ENCODE measurements at regions not wholly inside any gene's neighbourhood (a gene's known extent, or its start where the extent isn't known, plus 50 kb on each side); places are given as distances from the start of the nearest gene placed in this dataset.

DNA sequence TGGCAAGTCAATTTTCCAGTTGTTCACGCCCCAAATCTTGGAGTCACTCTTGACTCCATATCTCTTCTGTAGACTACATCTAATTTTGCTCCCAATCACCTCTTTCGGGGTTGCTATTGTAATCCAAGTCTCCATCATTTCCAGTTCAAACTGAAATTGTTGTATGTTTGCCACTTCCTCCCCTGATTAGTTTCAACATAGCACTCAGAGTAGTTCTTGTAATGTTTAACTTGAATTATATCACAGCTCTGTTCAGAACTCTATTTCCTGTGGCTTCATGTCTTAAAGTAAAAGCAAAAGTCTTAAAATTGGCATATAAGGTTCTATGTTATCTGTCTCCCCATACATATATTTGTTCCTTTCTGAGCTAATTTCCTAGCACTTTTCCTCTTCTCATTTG, 348.5 kb upstream of the RIOK2 start:
- CTCF ChIA-PET: interaction anchor here (0.9 to 1.9 kb wide), 3 partner anchors 14 to 301 kb away, joined by 3 to 4 read pairs (median 4); no protein-coding TSS in a partner anchor

GRCh38 chr5:97534166-97534565, 351.1 kb upstream of the RIOK2 start:
- H3K27me3 ChIP-seq (replicated peaks in 2 of 5; ENCODE audit: control insufficient read depth in 4 of 5, insufficient read depth in 5 of 5, low read length in 4 of 5): no peaks in the 10 kb centered on the region
- no peak overlapping the region for H3K4me3 ChIP-seq (ENCODE audit: control insufficient read depth in 1 of 7, extremely low read depth in 1 of 7, insufficient read depth in 4 of 7, low read depth in 2 of 7, low read length in 6 of 7)
- no peaks in the 10 kb centered on the region for H3K9me3 ChIP-seq (ENCODE audit: control extremely low read depth in 1 of 5, control insufficient read depth in 4 of 5, insufficient read depth in 2 of 5, low read depth in 1 of 5, low read length in 4 of 5)
- peaks cover 0 to 13% (median 9%) of the 10 kb centered on the region in 4 experiments for H3K4me1 ChIP-seq (ENCODE audit: control extremely low read depth in 1 of 4, control insufficient read depth in 4 of 4, insufficient read depth in 4 of 4, low read length in 3 of 4)
- no peak overlapping the region for H3K27ac ChIP-seq (ENCODE audit: insufficient read depth in 1 of 2, low read depth in 1 of 2, low read length in 2 of 2, poor library complexity in 1 of 2, severe bottlenecking in 2 of 2)
- no peaks in the 10 kb centered on the region for H3K36me3 ChIP-seq (ENCODE audit: control insufficient read depth in 4 of 4, insufficient read depth in 4 of 4, low read length in 3 of 4)
- POLR2A ChIA-PET: no interaction called here
- peak; percentile 76 to 91 (median 87) for DNase-seq
- CTCF ChIA-PET: interaction anchor here (0.6 to 2.4 kb wide), 12 partner anchors 11 to 1247 kb away, joined by 3 to 9 read pairs (median 4); no protein-coding TSS in a partner anchor

More for the DNA sequence above, 348.5 kb upstream of the RIOK2 start:
- POLR2A ChIA-PET: no interaction called here
- no peaks in the 10 kb centered on the region for H3K36me3 ChIP-seq (ENCODE audit: control insufficient read depth in 4 of 4, insufficient read depth in 4 of 4, low read length in 3 of 4)
- no peak for DNase-seq
- WGBS (ENCODE audit: insufficient coverage): 86% methylated on average over 1 of the region's 2 CpGs
- H3K27ac ChIP-seq (ENCODE audit: insufficient read depth in 1 of 2, low read depth in 1 of 2, low read length in 2 of 2, poor library complexity in 1 of 2, severe bottlenecking in 2 of 2): no peak overlapping the region
- H3K4me1 ChIP-seq (ENCODE audit: control extremely low read depth in 1 of 4, control insufficient read depth in 4 of 4, insufficient read depth in 4 of 4, low read length in 3 of 4): peaks cover 0 to 13% (median 7%) of the 10 kb centered on the region in 4 experiments
- no peaks in the 10 kb centered on the region for H3K27me3 ChIP-seq (replicated peaks in 2 of 5; ENCODE audit: control insufficient read depth in 4 of 5, insufficient read depth in 5 of 5, low read length in 4 of 5)
- H3K4me3 ChIP-seq (ENCODE audit: control insufficient read depth in 1 of 7, extremely low read depth in 1 of 7, insufficient read depth in 4 of 7, low read depth in 2 of 7, low read length in 6 of 7): no peak overlapping the region
- H3K9me3 ChIP-seq (ENCODE audit: control extremely low read depth in 1 of 5, control insufficient read depth in 4 of 5, insufficient read depth in 2 of 5, low read depth in 1 of 5, low read length in 4 of 5): no peaks in the 10 kb centered on the region

GRCh38 chr5:97536683-97537082, 353.6 kb upstream of the RIOK2 start:
- no peaks in the 10 kb centered on the region for H3K27me3 ChIP-seq (replicated peaks in 2 of 5; ENCODE audit: control insufficient read depth in 4 of 5, insufficient read depth in 5 of 5, low read length in 4 of 5)
- no peak overlapping the region for H3K4me3 ChIP-seq (ENCODE audit: control insufficient read depth in 1 of 7, extremely low read depth in 1 of 7, insufficient read depth in 4 of 7, low read depth in 2 of 7, low read length in 6 of 7)
- H3K36me3 ChIP-seq (ENCODE audit: control insufficient read depth in 4 of 4, insufficient read depth in 4 of 4, low read length in 3 of 4): no peaks in the 10 kb centered on the region
- ChIA-PET CTCF (no interaction called here), POLR2A (no interaction called here)
- H3K4me1 ChIP-seq (ENCODE audit: control extremely low read depth in 1 of 4, control insufficient read depth in 4 of 4, insufficient read depth in 4 of 4, low read length in 3 of 4): peaks cover 0 to 8% (median 3%) of the 10 kb centered on the region in 4 experiments
- H3K27ac ChIP-seq (ENCODE audit: insufficient read depth in 1 of 2, low read depth in 1 of 2, low read length in 2 of 2, poor library complexity in 1 of 2, severe bottlenecking in 2 of 2): no peak overlapping the region
- DNase-seq: no peak
- 100% methylated on average over 1 of the region's 1 CpG for WGBS (ENCODE audit: insufficient coverage)
- no peaks in the 10 kb centered on the region for H3K9me3 ChIP-seq (ENCODE audit: control extremely low read depth in 1 of 5, control insufficient read depth in 4 of 5, insufficient read depth in 2 of 5, low read depth in 1 of 5, low read length in 4 of 5)

- POLR2A ChIA-PET: interaction anchor here (0.7 kb wide), 1 partner anchor 120 kb away, joined by 3 read pairs; no protein-coding TSS in a partner anchor
- no peak for DNase-seq
- no peak overlapping the region for H3K4me3 ChIP-seq (ENCODE audit: control insufficient read depth in 1 of 7, extremely low read depth in 1 of 7, insufficient read depth in 4 of 7, low read depth in 2 of 7, low read length in 6 of 7)
Measured at GRCh38 chr5:97538912-97539311, 355.9 kb upstream of the RIOK2 start.

GRCh38 chr5:97541864-97542263, 358.8 kb upstream of the RIOK2 start:
- Histone ChIP-seq H3K9me3 (ENCODE audit: control extremely low read depth in 1 of 5, control insufficient read depth in 4 of 5, insufficient read depth in 2 of 5, low read depth in 1 of 5, low read length in 4 of 5) (peaks cover 0 to under 1% (median 0%) of the 10 kb centered on the region in 5 experiments), H3K36me3 (ENCODE audit: control insufficient read depth in 4 of 4, insufficient read depth in 4 of 4, low read length in 3 of 4) (no peaks in the 10 kb centered on the region), H3K4me1 (ENCODE audit: control extremely low read depth in 1 of 4, control insufficient read depth in 4 of 4, insufficient read depth in 4 of 4, low read length in 3 of 4) (peaks cover 5 to 9% (median 6%) of the 10 kb centered on the region in 4 experiments), H3K27me3 (replicated peaks in 2 of 5; ENCODE audit: control insufficient read depth in 4 of 5, insufficient read depth in 5 of 5, low read length in 4 of 5) (no peaks in the 10 kb centered on the region), H3K4me3 (ENCODE audit: control insufficient read depth in 1 of 7, extremely low read depth in 1 of 7, insufficient read depth in 4 of 7, low read depth in 2 of 7, low read length in 6 of 7) (no peak overlapping the region), H3K27ac (ENCODE audit: insufficient read depth in 1 of 2, low read depth in 1 of 2, low read length in 2 of 2, poor library complexity in 1 of 2, severe bottlenecking in 2 of 2) (no peak overlapping the region)
- ChIA-PET CTCF (no interaction called here), POLR2A (no interaction called here)
- WGBS (ENCODE audit: insufficient coverage): over 99% methylated on average over 18 of the region's 20 CpGs
- no peak for DNase-seq

More at GRCh38 chr5:97538912-97539311, 355.9 kb upstream of the RIOK2 start:
- Histone ChIP-seq H3K36me3 (ENCODE audit: control insufficient read depth in 4 of 4, insufficient read depth in 4 of 4, low read length in 3 of 4) (no peaks in the 10 kb centered on the region), H3K27me3 (replicated peaks in 2 of 5; ENCODE audit: control insufficient read depth in 4 of 5, insufficient read depth in 5 of 5, low read length in 4 of 5) (no peaks in the 10 kb centered on the region), H3K27ac (ENCODE audit: insufficient read depth in 1 of 2, low read depth in 1 of 2, low read length in 2 of 2, poor library complexity in 1 of 2, severe bottlenecking in 2 of 2) (no peak overlapping the region), H3K4me1 (ENCODE audit: control extremely low read depth in 1 of 4, control insufficient read depth in 4 of 4, insufficient read depth in 4 of 4, low read length in 3 of 4) (peaks cover 0 to 5% (median 2%) of the 10 kb centered on the region in 4 experiments), H3K9me3 (ENCODE audit: control extremely low read depth in 1 of 5, control insufficient read depth in 4 of 5, insufficient read depth in 2 of 5, low read depth in 1 of 5, low read length in 4 of 5) (no peaks in the 10 kb centered on the region)
- CTCF ChIA-PET: no interaction called here
- no CpG with 5 or more reads among the region's 2 CpGs for WGBS (ENCODE audit: insufficient coverage)

GRCh38 chr5:97542469-97542868, 359.4 kb upstream of the RIOK2 start:
- Histone ChIP-seq H3K4me1 (ENCODE audit: control extremely low read depth in 1 of 4, control insufficient read depth in 4 of 4, insufficient read depth in 4 of 4, low read length in 3 of 4) (peaks cover 9 to 15% (median 12%) of the 10 kb centered on the region in 4 experiments), H3K36me3 (ENCODE audit: control insufficient read depth in 4 of 4, insufficient read depth in 4 of 4, low read length in 3 of 4) (no peaks in the 10 kb centered on the region), H3K9me3 (ENCODE audit: control extremely low read depth in 1 of 5, control insufficient read depth in 4 of 5, insufficient read depth in 2 of 5, low read depth in 1 of 5, low read length in 4 of 5) (peaks cover 0 to 6% (median 0%) of the 10 kb centered on the region in 5 experiments), H3K27me3 (replicated peaks in 2 of 5; ENCODE audit: control insufficient read depth in 4 of 5, insufficient read depth in 5 of 5, low read length in 4 of 5) (no peaks in the 10 kb centered on the region), H3K4me3 (ENCODE audit: control insufficient read depth in 1 of 7, extremely low read depth in 1 of 7, insufficient read depth in 4 of 7, low read depth in 2 of 7, low read length in 6 of 7) (no peak overlapping the region), H3K27ac (ENCODE audit: insufficient read depth in 1 of 2, low read depth in 1 of 2, low read length in 2 of 2, poor library complexity in 1 of 2, severe bottlenecking in 2 of 2) (no peak overlapping the region)
- CTCF ChIA-PET: no interaction called here
- no CpG with 5 or more reads among the region's 1 CpG for WGBS (ENCODE audit: insufficient coverage)
- POLR2A ChIA-PET: no interaction called here
- no peak for DNase-seq

DNA sequence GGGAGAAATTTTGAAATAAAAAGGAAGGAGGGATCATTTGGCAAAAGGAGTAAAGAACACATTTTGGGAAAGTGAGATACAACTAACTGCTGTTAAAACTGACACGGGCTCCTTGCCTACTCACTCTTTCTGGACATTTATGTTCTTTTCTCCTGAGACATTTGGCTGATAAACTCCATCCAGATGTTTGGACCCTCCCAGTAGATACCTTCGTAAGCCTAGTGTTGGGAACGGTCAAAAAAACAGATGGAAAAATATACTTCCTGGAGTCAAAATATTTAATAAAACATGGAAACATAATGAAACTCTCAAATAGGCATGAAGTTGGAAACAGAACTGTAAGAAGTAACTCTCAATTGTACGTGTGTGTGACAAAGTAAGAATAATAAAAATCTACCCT, 360.1 kb upstream of the RIOK2 start:
- whole genome bisulfite sequencing (ENCODE audit: insufficient coverage): 100% methylated on average over 1 of the region's 4 CpGs
- Histone ChIP-seq H3K27me3 (replicated peaks in 2 of 5; ENCODE audit: control insufficient read depth in 4 of 5, insufficient read depth in 5 of 5, low read length in 4 of 5) (no peaks in the 10 kb centered on the region), H3K27ac (ENCODE audit: insufficient read depth in 1 of 2, low read depth in 1 of 2, low read length in 2 of 2, poor library complexity in 1 of 2, severe bottlenecking in 2 of 2) (no peak overlapping the region), H3K4me1 (ENCODE audit: control extremely low read depth in 1 of 4, control insufficient read depth in 4 of 4, insufficient read depth in 4 of 4, low read length in 3 of 4) (peaks cover 13 to 20% (median 15%) of the 10 kb centered on the region in 4 experiments), H3K4me3 (ENCODE audit: control insufficient read depth in 1 of 7, extremely low read depth in 1 of 7, insufficient read depth in 4 of 7, low read depth in 2 of 7, low read length in 6 of 7) (no peak overlapping the region), H3K9me3 (ENCODE audit: control extremely low read depth in 1 of 5, control insufficient read depth in 4 of 5, insufficient read depth in 2 of 5, low read depth in 1 of 5, low read length in 4 of 5) (peaks cover 0 to 7% (median 0%) of the 10 kb centered on the region in 5 experiments), H3K36me3 (ENCODE audit: control insufficient read depth in 4 of 4, insufficient read depth in 4 of 4, low read length in 3 of 4) (no peaks in the 10 kb centered on the region)
- DNase-seq: no peak
- ChIA-PET POLR2A (no interaction called here), CTCF (no interaction called here)

Data from common myeloid progenitor, CD34-positive (primary cell).